H1 (cell line): ENCODE measurements at regions not wholly inside any gene's neighbourhood (a gene's known extent, or its start where the extent isn't known, plus 50 kb on each side); places are given as distances from the start of the nearest gene placed in this dataset.
A peak's percentile ranks its signal among the peaks of the same experiment; 100 is the strongest.

Source experiments
- CTCF ChIA-PET: fragments of 300-600 bp; sonication (Branson Sonifier 250); formaldehyde crosslinking; loops from one replicate; lab custom pipeline; 2021; ENCODE audit not compliant: partially characterized antibody; lab: Charles Lee
- POLR2A ChIA-PET: fragments of 300-600 bp; sonication (Branson Sonifier 250); formaldehyde crosslinking; loops from one replicate; lab custom pipeline; 2021; ENCODE audit warnings: inconsistent platforms; ENCODE audit not compliant: partially characterized antibody; lab: Charles Lee
- DNase-seq, 2 experiments: peaks; one replicate each; pipeline versions ENCODE4 v3.0.0 to v3.0.0-alpha.2; 2010 to 2022; ENCODE audit warnings: low spot score in 2 of 2, low read depth in 1 of 2, mixed read lengths in 1 of 2
- FAIRE-seq: peaks from 2 replicates; lab custom pipeline; 2011; peaks lifted over from hg19 to GRCh38; lab: Jason Lieb, UNC
- H2AFZ ChIP-seq: 2 replicates; pipeline ENCODE4 v1.8.1; 2012; ENCODE audit warnings: low read length, inconsistent platforms
- H2AK5ac ChIP-seq: 2 replicates; pipeline ENCODE4 v1.6.1; 2013; ENCODE audit warnings: low read depth, low read length
- H2BK120ac ChIP-seq: replicated peaks from 2 replicates; pipeline ENCODE3; 2013; ENCODE audit warnings: low read depth, low read length, inconsistent platforms
- H2BK12ac ChIP-seq: 2 replicates; pipeline ENCODE4 v1.6.1; 2013; ENCODE audit warnings: low read depth, low read length
- H2BK15ac ChIP-seq: 2 replicates; pipeline ENCODE4 v1.6.1; 2013; ENCODE audit warnings: low read length
- H2BK20ac ChIP-seq: 2 replicates; pipeline ENCODE4 v1.6.1; 2013; ENCODE audit warnings: low read length
- H2BK5ac ChIP-seq: 2 replicates; pipeline ENCODE4 v1.6.1; 2013; ENCODE audit warnings: low read depth, low read length
- H3K14ac ChIP-seq: 2 replicates; pipeline ENCODE4 v1.6.1; 2013; ENCODE audit warnings: inconsistent platforms; ENCODE audit not compliant: insufficient read length
- H3K18ac ChIP-seq: 2 replicates; pipeline ENCODE4 v1.6.1; 2013; ENCODE audit warnings: low read length; ENCODE audit errors: extremely low read depth
- H3K23ac ChIP-seq: 2 replicates; pipeline ENCODE4 v1.6.1; 2013; ENCODE audit warnings: inconsistent platforms; ENCODE audit not compliant: insufficient read length
- H3K23me2 ChIP-seq: 2 replicates; pipeline ENCODE4 v1.6.1; 2013; ENCODE audit warnings: low read depth, low read length
- H3K27ac ChIP-seq: 2 replicates; pipeline ENCODE4 v1.6.1; 2011; ENCODE audit warnings: low read depth, low read length, inconsistent platforms
- H3K27me3 ChIP-seq, 4 experiments: replicated peaks in 1 of 4; 1 replicate in 1 of 4; 2 replicates in 3 of 4; pipeline versions ENCODE4 v1.6.1 to v1.8.1; 2011 to 2013; ENCODE audit warnings: low read length in 3 of 4, mild to moderate bottlenecking in 3 of 4, inconsistent platforms in 2 of 4, mixed read lengths in 2 of 4, moderate library complexity in 1 of 4; ENCODE audit not compliant: control insufficient read depth in 3 of 4, insufficient read depth in 3 of 4; ENCODE audit errors: extremely low read depth in 1 of 4
- H3K36me3 ChIP-seq, 4 experiments: 2 replicates each; pipeline versions ENCODE4 v1.6.1 to v1.8.1; 2011 to 2013; ENCODE audit warnings: mild to moderate bottlenecking in 4 of 4, low read length in 3 of 4, moderate library complexity in 2 of 4, control low read depth in 1 of 4, inconsistent platforms in 1 of 4; ENCODE audit not compliant: insufficient read depth in 4 of 4, control insufficient read depth in 2 of 4
- H3K4ac ChIP-seq: replicated peaks from 2 replicates; pipeline ENCODE3; 2013; ENCODE audit warnings: low read length, low read depth, mixed read lengths, inconsistent platforms; ENCODE audit not compliant: insufficient read length
- H3K4me1 ChIP-seq, 4 experiments: replicated peaks in 1 of 4; 1 replicate in 1 of 4; 2 replicates in 3 of 4; pipeline versions ENCODE4 v1.6.1 to v1.8.1; 2011 to 2013; ENCODE audit warnings: low read length in 3 of 4, inconsistent platforms in 2 of 4, mixed read lengths in 1 of 4; ENCODE audit not compliant: insufficient read depth in 4 of 4, control insufficient read depth in 3 of 4
- H3K4me2 ChIP-seq, 2 experiments: 2 replicates each; pipeline versions ENCODE4 v1.6.1 to v1.8.1; 2011 to 2013; ENCODE audit warnings: low read depth in 2 of 2, low read length in 2 of 2, control low read depth in 1 of 2, inconsistent platforms in 1 of 2, mild to moderate bottlenecking in 1 of 2; ENCODE audit not compliant: insufficient read depth in 1 of 2
- H3K4me3 ChIP-seq, 4 experiments: fragments of 200-600, 300-600 bp in 1 of 4; sonication (generic), shearing (Covaris generic), sonication (Bioruptor Twin) in 1 of 4; 2 replicates each; pipeline versions ENCODE4 v1.5.1 to v1.8.1; 2011 to 2016; ENCODE audit warnings: low read length in 4 of 4, low read depth in 3 of 4, control low read depth in 2 of 4, inconsistent platforms in 2 of 4, mild to moderate bottlenecking in 2 of 4, mixed read lengths in 1 of 4, moderate library complexity in 1 of 4; ENCODE audit not compliant: insufficient read depth in 2 of 4; ENCODE audit errors: extremely low read depth in 1 of 4
- H3K56ac ChIP-seq: replicated peaks from 2 replicates; pipeline ENCODE3; 2013; ENCODE audit warnings: low read depth, mild to moderate bottlenecking, mixed read lengths, low read length, inconsistent platforms; ENCODE audit not compliant: insufficient read length
- H3K79me1 ChIP-seq: 2 replicates; pipeline ENCODE4 v1.6.1; 2013; ENCODE audit warnings: low read depth, low read length, control low read depth
- H3K79me2 ChIP-seq, 2 experiments: 2 replicates each; pipeline versions ENCODE4 v1.6.1 to v1.8.1; 2012 to 2013; ENCODE audit warnings: low read length in 2 of 2, mild to moderate bottlenecking in 2 of 2, inconsistent platforms in 1 of 2; ENCODE audit not compliant: insufficient read depth in 2 of 2, control insufficient read depth in 1 of 2
- H3K9ac ChIP-seq, 4 experiments: replicated peaks in 1 of 4; 1 replicate in 1 of 4; 2 replicates in 3 of 4; pipeline versions ENCODE4 v1.6.1 to v1.8.1; 2011 to 2013; ENCODE audit warnings: low read depth in 3 of 4, low read length in 3 of 4, control low read depth in 2 of 4, mild to moderate bottlenecking in 2 of 4, moderate library complexity in 2 of 4, inconsistent platforms in 1 of 4; ENCODE audit errors: extremely low read depth in 1 of 4
- H3K9me3 ChIP-seq, 2 experiments: 2 replicates each; pipeline versions ENCODE4 v1.6.1 to v1.8.1; 2012 to 2013; ENCODE audit warnings: mild to moderate bottlenecking in 2 of 2, moderate library complexity in 2 of 2, control low read depth in 1 of 2, inconsistent platforms in 1 of 2, low read depth in 1 of 2, low read length in 1 of 2, mixed read lengths in 1 of 2; ENCODE audit not compliant: insufficient read depth in 2 of 2
- H4K20me1 ChIP-seq, 2 experiments: replicated peaks in 1 of 2; 2 replicates each; pipeline versions ENCODE3 to v1.8.1; 2011 to 2013; ENCODE audit warnings: inconsistent platforms in 2 of 2, low read length in 2 of 2, mild to moderate bottlenecking in 1 of 2; ENCODE audit not compliant: insufficient read depth in 2 of 2, control insufficient read depth in 1 of 2
- H4K5ac ChIP-seq: 2 replicates; pipeline ENCODE4 v1.6.1; 2013; ENCODE audit warnings: low read length, low read depth, mixed read lengths, inconsistent platforms; ENCODE audit not compliant: insufficient read length
- H4K8ac ChIP-seq: 2 replicates; pipeline ENCODE4 v1.8.0; 2013; ENCODE audit warnings: mild to moderate bottlenecking, moderate library complexity, low read length, inconsistent platforms; ENCODE audit not compliant: insufficient read depth; ENCODE audit errors: extremely low read depth
- H4K91ac ChIP-seq: replicated peaks from 2 replicates; pipeline ENCODE3; 2013; ENCODE audit warnings: low read length, mixed read lengths, inconsistent platforms; ENCODE audit not compliant: insufficient read length
- BACH1 ChIP-seq: IDR thresholded peaks from 2 replicates; pipeline ENCODE4 v1.6.1; 2012; ENCODE audit warnings: low read length, improper control_type of control experiment
- KDM1A ChIP-seq: fragments of 200-600, 300-600 bp; sonication (generic); IDR thresholded peaks from 2 replicates; pipeline ENCODE4 v1.7.1; 2016; ENCODE audit warnings: mild to moderate bottlenecking, low read length, borderline replicate concordance
- SP1 ChIP-seq: IDR thresholded peaks from 2 replicates; pipeline ENCODE4 v1.6.1; 2011; ENCODE audit warnings: low read depth, low read length
- WGBS, 2 experiments: shearing (Covaris generic) in 1 of 2; methylation state at CpG; one replicate each; pipeline versions ENCODE4 v1.1.6 to v1.1.7; 2013 to 2015; ENCODE audit warnings: low lambda C conversion rate in 2 of 2, mixed read lengths in 2 of 2, inconsistent platforms in 1 of 2, low coverage in 1 of 2, missing lambda C conversion rate in 1 of 2; ENCODE audit not compliant: insufficient replicate concordance in 2 of 2, insufficient coverage in 1 of 2, insufficient read length in 1 of 2; ENCODE audit errors: extremely low coverage in 1 of 2, missing lambda C conversion rate in 1 of 2; 5-methylcytosine and 5-hydroxymethylcytosine counted together

- no peak for TF ChIP-seq BACH1
Measured at GRCh38 chrX:8030361-8030760, 103.1 kb upstream of the PNPLA4 start (continued).

- Histone ChIP-seq H3K18ac (no peak overlapping the region), H2AK5ac (no peak overlapping the region), H4K5ac (no peak overlapping the region), H3K36me3 (no peaks in the 10 kb centered on the region), H3K27me3 (no peaks in the 10 kb centered on the region), H3K4me2 (peak overlapping the region in 1 of 2 experiments; percentile 34; a peak in 1 of 4 replicates), H3K79me1 (no peaks in the 10 kb centered on the region), H2BK20ac (no peak overlapping the region), H3K56ac (no peak overlapping the region), H2BK120ac (no peak overlapping the region), H3K23ac (no peak overlapping the region), H3K79me2 (no peaks in the 10 kb centered on the region), H4K8ac (no peak overlapping the region), H3K4me1 (no peaks in the 10 kb centered on the region), H2BK5ac (no peak overlapping the region), H3K9ac (no peak overlapping the region), H3K27ac (no peak overlapping the region), H2BK15ac (no peak overlapping the region), H3K14ac (no peak overlapping the region), H3K23me2 (peaks cover 7% of the 10 kb centered on the region; the same call in 1 of the 2 replicates), H3K4ac (no peak overlapping the region), H3K9me3 (no peaks in the 10 kb centered on the region), H2BK12ac (no peak overlapping the region), H2AFZ (no peak overlapping the region), H4K20me1 (no peaks in the 10 kb centered on the region), H4K91ac (no peak overlapping the region), H3K4me3 (no peak overlapping the region)
- FAIRE-seq (peak; percentile 95), DNase-seq (no peak)
- POLR2A ChIA-PET, result no interaction called here
- TF ChIP-seq SP1 (0 out of 2 replicates have a peak, but pooled peaks have one; percentile 53), KDM1A (no peak)
- CTCF ChIA-PET, result no interaction called here
- WGBS, 2 experiments, result 0% methylated on average over 1 of the region's 1 CpG; no CpG with 5 or more reads in 1 of the 2 experiments
Measured at GRCh38 chrX:8027827-8028226, 100.6 kb upstream of the PNPLA4 start.
